IMR-90 (cell line): ENCODE measurements at regions not wholly inside any gene's neighbourhood (a gene's known extent, or its start where the extent isn't known, plus 50 kb on each side); places are given as distances from the start of the nearest gene placed in this dataset.

Experiments
- ATAC-seq: fragments of 200-7000 bp; cut with Tn5 transposase; 2 replicates; pipeline ENCODE4 v1.9.1; 2020; ENCODE audit warnings: low read depth, mild to moderate bottlenecking, moderate library complexity
- BruUV-seq: library from RNA; stranded (reverse); fragments of 400-500 nt; replicated peaks from 2 replicates; lab custom pipeline; 2021; lab: Mats Ljungman, UMichigan
- CTCF ChIA-PET: fragments of 300-600 bp; formaldehyde crosslinking; extraction: SDS; loops from one replicate; lab custom pipeline; 2021; ENCODE audit warnings: antibody characterized with exemption; lab: Yijun Ruan, JAX
- POLR2A ChIA-PET: fragments of 300-600 bp; sonication (Branson Sonifier 250); formaldehyde crosslinking; loops from one replicate; lab custom pipeline; 2022; ENCODE audit warnings: antibody characterized with exemption; ENCODE audit not compliant: unreplicated experiment; lab: Charles Lee
- DNase-seq: peaks from one replicate; pipeline ENCODE4 v3.0.0; 2013
- H2AFZ ChIP-seq: replicated peaks from 2 replicates; pipeline ENCODE3; 2013; ENCODE audit warnings: low read length, mild to moderate bottlenecking; ENCODE audit not compliant: poor library complexity
- H2AK5ac ChIP-seq: 2 replicates; pipeline ENCODE4 v1.6.1; 2013; ENCODE audit warnings: low read depth, low read length, inconsistent platforms
- H2AK9ac ChIP-seq: replicated peaks from 2 replicates; pipeline ENCODE3; 2013; ENCODE audit warnings: mild to moderate bottlenecking, low read depth, low read length, moderate library complexity; ENCODE audit not compliant: poor library complexity
- H2BK120ac ChIP-seq: 2 replicates; pipeline ENCODE4 v1.6.1; 2013; ENCODE audit warnings: low read depth, low read length, inconsistent platforms
- H2BK15ac ChIP-seq: 3 replicates; pipeline ENCODE4 v1.6.1; 2013; ENCODE audit warnings: low read depth, low read length, inconsistent platforms
- H2BK20ac ChIP-seq: 2 replicates; pipeline ENCODE4 v1.6.1; 2013; ENCODE audit warnings: low read depth, mild to moderate bottlenecking, inconsistent platforms, low read length, moderate library complexity
- H2BK5ac ChIP-seq: 2 replicates; pipeline ENCODE4 v1.6.1; 2013; ENCODE audit warnings: mild to moderate bottlenecking, low read depth, low read length, inconsistent platforms; ENCODE audit not compliant: poor library complexity, severe bottlenecking
- H3K14ac ChIP-seq: replicated peaks from 2 replicates; pipeline ENCODE4 v1.6.1; 2013; ENCODE audit warnings: low read depth, low read length, inconsistent platforms
- H3K18ac ChIP-seq: 2 replicates; pipeline ENCODE4 v1.6.1; 2013; ENCODE audit warnings: low read depth, low read length, control low read depth
- H3K23ac ChIP-seq: 2 replicates; pipeline ENCODE4 v1.6.1; 2013; ENCODE audit warnings: low read depth, low read length, inconsistent platforms
- H3K27ac ChIP-seq: 2 replicates; pipeline ENCODE4 v1.5.1; 2013; ENCODE audit warnings: mild to moderate bottlenecking, control low read depth, low read length; ENCODE audit not compliant: insufficient read depth
- H3K27me3 ChIP-seq: 2 replicates; pipeline ENCODE4 v1.6.1; 2013; ENCODE audit warnings: low read length; ENCODE audit not compliant: control insufficient read depth, insufficient read depth
- H3K36me3 ChIP-seq: 2 replicates; pipeline ENCODE4 v1.6.1; 2013; ENCODE audit warnings: low read length, mixed read lengths; ENCODE audit not compliant: control insufficient read depth, insufficient read depth
- H3K4ac ChIP-seq: 2 replicates; pipeline ENCODE4 v1.6.1; 2013; ENCODE audit warnings: low read depth, low read length, inconsistent platforms
- H3K4me1 ChIP-seq: 2 replicates; pipeline ENCODE4 v1.6.1; 2013; ENCODE audit warnings: low read length, mixed read lengths; ENCODE audit not compliant: control insufficient read depth, insufficient read depth
- H3K4me2 ChIP-seq: 2 replicates; pipeline ENCODE4 v1.6.1; 2013; ENCODE audit warnings: low read depth, mild to moderate bottlenecking, control low read depth, low read length, moderate library complexity
- H3K4me3 ChIP-seq: 2 replicates; pipeline ENCODE4 v1.5.1; 2013; ENCODE audit warnings: low read depth, mild to moderate bottlenecking, control low read depth, low read length, moderate library complexity; ENCODE audit not compliant: insufficient read depth
- H3K56ac ChIP-seq: 2 replicates; pipeline ENCODE4 v1.6.1; 2013; ENCODE audit warnings: low read length, inconsistent platforms; ENCODE audit not compliant: insufficient read depth; ENCODE audit errors: extremely low read depth
- H3K79me1 ChIP-seq, 2 experiments: 2 replicates each; pipeline ENCODE4 v1.6.1; 2013; ENCODE audit warnings: low read length in 2 of 2, inconsistent platforms in 1 of 2, low read depth in 1 of 2
- H3K9ac ChIP-seq: 2 replicates; pipeline ENCODE4 v1.6.1; 2013; ENCODE audit warnings: low read depth, low read length, control low read depth
- H3K9me1 ChIP-seq: 2 replicates; pipeline ENCODE4 v1.6.1; 2013; ENCODE audit warnings: low read length, inconsistent platforms; ENCODE audit not compliant: insufficient read depth
- H3K9me3 ChIP-seq: 2 replicates; pipeline ENCODE4 v1.6.1; 2013; ENCODE audit warnings: low read length; ENCODE audit not compliant: control insufficient read depth, insufficient read depth
- H4K20me1 ChIP-seq: 2 replicates; pipeline ENCODE4 v1.6.1; 2013; ENCODE audit warnings: low read length, inconsistent platforms; ENCODE audit not compliant: insufficient read depth
- H4K5ac ChIP-seq: 2 replicates; pipeline ENCODE4 v1.6.1; 2013; ENCODE audit warnings: mild to moderate bottlenecking, low read depth, low read length, control low read depth
- H4K8ac ChIP-seq, 2 experiments: 2 replicates each; pipeline ENCODE4 v1.6.1; 2013; ENCODE audit warnings: low read depth in 2 of 2, low read length in 2 of 2, control low read depth in 1 of 2, inconsistent platforms in 1 of 2
- H4K91ac ChIP-seq: 2 replicates; pipeline ENCODE4 v1.6.1; 2013; ENCODE audit warnings: low read depth, low read length, inconsistent platforms; ENCODE audit not compliant: insufficient read depth
- FOS ChIP-seq: fragments of 150-350 bp; IDR thresholded peaks from 2 replicates; pipeline ENCODE4 v1.6.1; 2016; ENCODE audit warnings: low read depth, low read length
- MAZ ChIP-seq: IDR thresholded peaks from 2 replicates; pipeline ENCODE4 v1.6.1; 2012; ENCODE audit warnings: low read depth, mild to moderate bottlenecking, low read length, improper control_type of control experiment, moderate library complexity, borderline replicate concordance
- MXI1 ChIP-seq: IDR thresholded peaks from 2 replicates; pipeline ENCODE4 v1.6.1; 2012; ENCODE audit warnings: low read depth, mild to moderate bottlenecking, low read length, moderate library complexity, borderline replicate concordance
- RAD21 ChIP-seq: IDR thresholded peaks from 2 replicates; pipeline ENCODE4 v1.6.1; 2012; ENCODE audit warnings: low read length, improper control_type of control experiment
- RFX5 ChIP-seq: IDR thresholded peaks from 2 replicates; pipeline ENCODE4 v1.8.0; 2012; ENCODE audit warnings: low read depth, mild to moderate bottlenecking, low read length, moderate library complexity
- SMC3 ChIP-seq: fragments of 150-350 bp; IDR thresholded peaks from 2 replicates; pipeline ENCODE4 v1.6.1; 2016; ENCODE audit warnings: low read depth, mild to moderate bottlenecking, antibody characterized with exemption, low read length, moderate library complexity
- WGBS, 2 experiments: methylation state at CpG; one replicate each; pipeline versions ENCODE4 v1.1.5 to v1.1.7; 2013; ENCODE audit warnings: missing lambda C conversion rate in 2 of 2; ENCODE audit not compliant: insufficient read length in 1 of 2; ENCODE audit errors: extremely low coverage in 2 of 2; 5-methylcytosine and 5-hydroxymethylcytosine counted together
- dilution Hi-C: fragments of 300-500 bp; cut with HindIII; formaldehyde crosslinking; loops from one replicate; pipeline ENCODE4 v1.14.3; 2018; ENCODE audit warnings: low sequenced_read_pairs; ENCODE audit not compliant: unreplicated experiment
- in situ Hi-C: fragments of 300-500 bp; cut with MboI; formaldehyde crosslinking; loops from 3 replicates; pipeline ENCODE4 v1.14.3; 2019; ENCODE audit warnings: low sequenced_read_pairs, inconsistent platforms, mixed read lengths
- intact Hi-C: fragments of 100-400 bp; cut with micrococcal nuclease; formaldehyde crosslinking; loops from 2 replicates; pipeline ENCODE4 v1.10.0; 2022

- intact Hi-C loops: no loop called here
- no peaks in the 10 kb centered on the region for H3K36me3 ChIP-seq
Measured at GRCh38 chr4:71870456-71870855, 86.6 kb upstream of the GC start.

More at GRCh38 chr4:71870456-71870855, 86.6 kb upstream of the GC start:
- no peak overlapping the region for H3K4me3 ChIP-seq
- H4K20me1 ChIP-seq: no peaks in the 10 kb centered on the region
- H3K79me1 ChIP-seq: no peaks in the 10 kb centered on the region
- dilution Hi-C loops (no loop called here), in situ Hi-C loops (no loop called here)
- no peak overlapping the region for H3K23ac ChIP-seq
- ChIA-PET CTCF (no interaction called here), POLR2A (no interaction called here)
- no peak overlapping the region for H3K9ac ChIP-seq
- H3K4me2 ChIP-seq: no peak overlapping the region
- WGBS, 2 experiments: 72% methylated on average over 3 of the region's 5 CpGs; no CpG with 5 or more reads in 1 of the 2 experiments
- H3K9me1 ChIP-seq: no peaks in the 10 kb centered on the region
- H2BK15ac ChIP-seq: no peak overlapping the region
- no peak overlapping the region for H2AFZ ChIP-seq
- no peaks in the 10 kb centered on the region for H3K27me3 ChIP-seq
- H3K14ac ChIP-seq: no peak overlapping the region
- H3K18ac ChIP-seq: no peak overlapping the region
- no peak overlapping the region for H4K5ac ChIP-seq
- no peak overlapping the region for H3K56ac ChIP-seq
- BruUV-seq: no TSS peak
- H4K91ac ChIP-seq: no peak overlapping the region
- H3K4ac ChIP-seq: no peak overlapping the region
- H4K8ac ChIP-seq: no peak overlapping the region
- no peak overlapping the region for H2AK9ac ChIP-seq
- TF ChIP-seq MAZ (no peak), MXI1 (no peak), SMC3 (no peak), FOS (no peak), RFX5 (no peak), RAD21 (no peak)
- H2AK5ac ChIP-seq: no peak overlapping the region
- no peak overlapping the region for H2BK20ac ChIP-seq
- no peak overlapping the region for H2BK5ac ChIP-seq
- H3K27ac ChIP-seq: no peak overlapping the region
- H2BK120ac ChIP-seq: no peak overlapping the region
- H3K9me3 ChIP-seq: no peaks in the 10 kb centered on the region
- no peaks in the 10 kb centered on the region for H3K4me1 ChIP-seq
- DNase-seq (no peak), ATAC-seq (no peak)
